LNCAP (cell line): ENCODE measurements at regions not wholly inside any gene's neighbourhood (a gene's known extent, or its start where the extent isn't known, plus 50 kb on each side); places are given as distances from the start of the nearest gene placed in this dataset.

Experiments used
- TF ChIP-seq, protein P1 (sequence below): fragments of 450-650 bp; IDR thresholded peaks from 2 replicates; pipeline ENCODE4 v1.5.1; 2017; ENCODE audit warnings: mild to moderate bottlenecking

DNA sequence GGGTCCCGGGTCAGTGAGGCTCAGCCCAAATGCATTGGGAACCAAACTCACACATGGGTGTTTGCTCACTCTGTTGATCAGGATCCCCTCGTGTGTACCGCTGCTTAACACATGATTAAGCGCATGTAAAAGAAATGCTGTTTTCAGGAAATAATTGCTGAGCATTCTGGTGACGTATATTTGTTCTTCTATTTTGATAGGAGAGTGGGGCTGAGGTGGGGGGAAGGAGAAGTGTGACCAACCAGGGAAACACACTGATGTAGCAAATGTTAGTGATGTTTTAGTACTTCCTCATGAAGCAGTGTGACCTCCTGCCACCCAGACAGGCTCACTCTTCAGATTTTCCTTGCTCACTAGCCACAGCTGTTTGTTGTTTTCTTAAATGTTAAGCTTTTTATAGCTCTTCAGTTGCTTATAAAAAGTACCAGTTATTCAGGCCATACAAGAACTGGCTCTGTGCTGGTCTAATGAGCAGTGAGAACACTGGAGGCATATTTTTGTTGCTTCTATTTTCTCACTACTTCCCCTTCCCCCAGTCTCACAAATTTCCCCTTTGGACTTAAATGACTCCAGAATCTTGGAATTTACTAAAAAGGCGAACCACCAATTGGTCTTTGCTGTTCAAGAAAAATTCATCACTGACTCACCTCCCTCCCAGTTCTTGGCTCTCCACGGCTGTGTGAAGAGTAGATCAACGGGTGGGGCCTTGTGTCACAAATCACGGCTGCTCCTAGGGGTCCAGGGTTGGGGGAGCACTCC, 79.2 kb upstream of the BACH2 start:
- TF ChIP-seq, protein P1, sequence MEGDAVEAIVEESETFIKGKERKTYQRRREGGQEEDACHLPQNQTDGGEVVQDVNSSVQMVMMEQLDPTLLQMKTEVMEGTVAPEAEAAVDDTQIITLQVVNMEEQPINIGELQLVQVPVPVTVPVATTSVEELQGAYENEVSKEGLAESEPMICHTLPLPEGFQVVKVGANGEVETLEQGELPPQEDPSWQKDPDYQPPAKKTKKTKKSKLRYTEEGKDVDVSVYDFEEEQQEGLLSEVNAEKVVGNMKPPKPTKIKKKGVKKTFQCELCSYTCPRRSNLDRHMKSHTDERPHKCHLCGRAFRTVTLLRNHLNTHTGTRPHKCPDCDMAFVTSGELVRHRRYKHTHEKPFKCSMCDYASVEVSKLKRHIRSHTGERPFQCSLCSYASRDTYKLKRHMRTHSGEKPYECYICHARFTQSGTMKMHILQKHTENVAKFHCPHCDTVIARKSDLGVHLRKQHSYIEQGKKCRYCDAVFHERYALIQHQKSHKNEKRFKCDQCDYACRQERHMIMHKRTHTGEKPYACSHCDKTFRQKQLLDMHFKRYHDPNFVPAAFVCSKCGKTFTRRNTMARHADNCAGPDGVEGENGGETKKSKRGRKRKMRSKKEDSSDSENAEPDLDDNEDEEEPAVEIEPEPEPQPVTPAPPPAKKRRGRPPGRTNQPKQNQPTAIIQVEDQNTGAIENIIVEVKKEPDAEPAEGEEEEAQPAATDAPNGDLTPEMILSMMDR = no peak

DNA sequence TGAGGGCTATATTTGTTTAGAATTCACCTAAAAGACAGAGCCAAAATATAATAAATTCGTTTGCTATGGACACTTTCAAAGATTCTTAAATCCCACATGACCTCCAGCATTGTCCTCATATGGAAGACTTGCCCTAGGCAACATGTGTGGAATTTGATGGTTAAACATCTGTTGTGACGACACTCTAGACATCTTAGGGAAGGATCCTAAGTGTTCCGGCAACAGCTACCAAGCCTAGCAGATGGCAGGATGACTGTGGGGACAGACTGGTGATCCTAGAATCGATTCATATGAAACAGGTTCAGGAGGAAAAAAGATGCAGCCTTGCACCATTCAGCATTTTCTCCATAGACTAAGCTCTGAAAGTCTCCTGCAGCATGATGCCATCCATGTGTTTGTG, 77.6 kb upstream of the BACH2 start:
- TF ChIP-seq, protein P1 = no peak

DNA sequence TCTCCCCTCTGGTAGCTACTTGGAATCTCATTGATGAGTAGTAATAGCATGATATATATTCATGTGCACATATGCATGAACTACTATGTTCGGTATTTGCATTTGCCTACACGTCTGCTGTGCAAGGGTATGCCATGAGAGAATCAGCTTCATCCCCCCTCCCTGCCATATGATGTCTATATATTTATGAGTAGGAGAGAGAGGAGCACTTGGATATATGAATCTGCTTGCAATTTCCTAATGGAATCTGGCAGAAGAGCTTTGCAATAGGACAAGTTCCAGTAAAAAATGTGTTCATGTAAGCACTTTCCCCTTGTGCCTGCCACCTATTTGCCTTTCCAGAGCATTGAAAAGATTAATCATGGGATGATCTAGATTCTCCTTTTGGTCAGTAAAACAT, 76.2 kb upstream of the BACH2 start:
- TF ChIP-seq, protein P1 = no peak

- TF ChIP-seq, protein P1 = no peak
These were observed 75.8 kb upstream of the BACH2 start for GRCh38 chr6:90372450-90372849.

GRCh38 chr6:90370493-90370959, 73.9 kb upstream of the BACH2 start:
- TF ChIP-seq, protein P1 = no peak

GRCh38 chr6:90369651-90370050, 73.0 kb upstream of the BACH2 start:
- TF ChIP-seq, protein P1 = no peak

DNA sequence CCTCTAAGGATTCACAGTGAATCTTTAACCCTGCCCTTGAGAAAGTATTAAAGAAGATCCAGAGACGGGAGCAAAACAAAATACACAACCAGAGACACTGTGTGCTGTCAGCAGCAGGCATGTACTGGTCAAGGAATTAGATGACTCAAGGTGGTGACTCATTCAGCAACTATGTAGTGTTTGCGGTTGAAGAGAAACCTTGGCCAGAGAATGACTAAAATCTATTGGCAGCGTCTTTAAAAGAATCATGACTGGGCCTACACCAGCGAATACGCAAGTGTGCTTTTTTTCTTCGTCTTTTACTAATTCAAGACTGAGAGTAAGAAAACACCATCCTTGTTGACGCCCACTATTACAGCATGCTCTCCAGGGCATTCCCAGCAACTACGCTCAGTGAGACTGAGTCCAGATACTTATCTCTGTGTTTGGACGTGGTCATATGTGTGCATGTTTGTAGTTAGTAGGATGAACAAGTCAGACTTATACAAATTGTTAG, 72.4 kb upstream of the BACH2 start:
- TF ChIP-seq, protein P1 = no peak
